ENCODE measurements at regions not wholly inside any gene's neighbourhood (a gene's known extent, or its start where the extent isn't known, plus 50 kb on each side); places are given as distances from the start of the nearest gene placed in this dataset.

DNA sequence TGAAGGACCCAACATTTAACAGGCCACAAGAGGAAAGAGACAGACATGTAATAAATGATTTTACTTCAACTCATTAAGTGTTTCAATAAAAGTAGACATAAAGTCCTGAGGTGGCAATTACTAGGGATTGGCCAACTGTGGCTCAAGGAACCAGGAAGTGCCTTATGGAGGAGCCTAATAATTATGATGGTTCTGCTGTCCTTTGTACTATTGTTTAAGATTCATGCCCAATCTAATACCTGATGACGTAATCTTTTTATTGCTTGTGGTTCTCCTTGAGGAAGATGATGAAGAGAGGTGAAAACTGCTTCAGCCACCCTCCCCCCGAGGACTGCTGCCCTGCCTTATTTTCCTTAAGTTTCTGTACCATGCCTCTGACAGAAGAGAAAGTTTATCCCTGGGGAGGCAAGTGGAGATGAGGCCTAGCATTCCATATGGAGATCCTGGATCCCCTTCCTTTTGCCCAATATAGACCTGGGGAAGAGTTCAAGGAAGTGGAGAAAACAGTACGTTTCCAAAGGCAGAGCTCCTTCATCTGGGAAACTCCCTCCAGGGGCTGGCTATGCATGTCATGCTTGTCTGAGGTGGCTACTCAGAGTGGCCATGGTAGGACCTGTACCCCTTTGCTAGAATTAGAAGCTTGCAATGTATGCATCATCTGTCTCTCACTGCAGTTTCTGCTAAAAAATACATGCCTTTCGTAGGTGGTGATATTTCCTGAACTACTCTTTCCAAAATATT, 56.8 kb upstream of the FAT1 start:
- H3K4me2 ChIP-seq (ENCODE audit: control insufficient read depth, extremely low read depth, insufficient read depth, low read depth, low read length), result peak overlapping the region; percentile 72
- no peaks in the 10 kb centered on the region for H3K27me3 ChIP-seq (ENCODE audit: control insufficient read depth, extremely low read depth, insufficient read depth, low read length)
- no peak for TF ChIP-seq EZH2 (IDR thresholded peaks at IDR 0.05; ENCODE audit: low read length)
- TF ChIP-seq, protein P1, sequence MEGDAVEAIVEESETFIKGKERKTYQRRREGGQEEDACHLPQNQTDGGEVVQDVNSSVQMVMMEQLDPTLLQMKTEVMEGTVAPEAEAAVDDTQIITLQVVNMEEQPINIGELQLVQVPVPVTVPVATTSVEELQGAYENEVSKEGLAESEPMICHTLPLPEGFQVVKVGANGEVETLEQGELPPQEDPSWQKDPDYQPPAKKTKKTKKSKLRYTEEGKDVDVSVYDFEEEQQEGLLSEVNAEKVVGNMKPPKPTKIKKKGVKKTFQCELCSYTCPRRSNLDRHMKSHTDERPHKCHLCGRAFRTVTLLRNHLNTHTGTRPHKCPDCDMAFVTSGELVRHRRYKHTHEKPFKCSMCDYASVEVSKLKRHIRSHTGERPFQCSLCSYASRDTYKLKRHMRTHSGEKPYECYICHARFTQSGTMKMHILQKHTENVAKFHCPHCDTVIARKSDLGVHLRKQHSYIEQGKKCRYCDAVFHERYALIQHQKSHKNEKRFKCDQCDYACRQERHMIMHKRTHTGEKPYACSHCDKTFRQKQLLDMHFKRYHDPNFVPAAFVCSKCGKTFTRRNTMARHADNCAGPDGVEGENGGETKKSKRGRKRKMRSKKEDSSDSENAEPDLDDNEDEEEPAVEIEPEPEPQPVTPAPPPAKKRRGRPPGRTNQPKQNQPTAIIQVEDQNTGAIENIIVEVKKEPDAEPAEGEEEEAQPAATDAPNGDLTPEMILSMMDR (optimal IDR thresholded peaks at IDR 0.05 in 1 of 3, IDR thresholded peaks at IDR 0.05 in 1 of 3, conservative IDR thresholded peaks at IDR 0.05 in 1 of 3; ENCODE audit: extremely low read depth in 1 of 3, insufficient read depth in 2 of 3, low read length in 3 of 3), result no peak
- H3K27ac ChIP-seq (ENCODE audit: control insufficient read depth, insufficient read depth, low read length), result peak overlapping the region; percentile 78
- FAIRE-seq (peak; percentile 75), DNase-seq (ENCODE audit: low read depth, low spot score) (no peak)
- H3K36me3 ChIP-seq (ENCODE audit: control insufficient read depth in 2 of 2, extremely low read depth in 1 of 2, insufficient read depth in 2 of 2, low read length in 2 of 2), result no peaks in the 10 kb centered on the region
- H3K9me3 ChIP-seq (ENCODE audit: control insufficient read depth, low read depth, low read length), result peaks cover 2% of the 10 kb centered on the region
- H3K9ac ChIP-seq (ENCODE audit: control insufficient read depth, extremely low read depth, insufficient read depth, low read length), result no peak overlapping the region
- no peaks in the 10 kb centered on the region for H3K79me2 ChIP-seq (ENCODE audit: control insufficient read depth, insufficient read depth, low read length)
- dilution Hi-C loops (cut with MboI; ENCODE audit: extremely low pct_ligation_motif_present, low sequenced_read_pairs), result no loop called here
- no peaks in the 10 kb centered on the region for H3K9me1 ChIP-seq (ENCODE audit: control insufficient read depth, extremely low read depth, insufficient read depth, low read length)
- H3K4me1 ChIP-seq (ENCODE audit: control insufficient read depth, extremely low read depth, insufficient read depth, low read length), result peaks cover 25% of the 10 kb centered on the region
- H3K4me3 ChIP-seq (ENCODE audit: control insufficient read depth in 2 of 3, extremely low read depth in 1 of 3, insufficient read depth in 2 of 3, low read depth in 1 of 3, low read length in 3 of 3), result no peak overlapping the region
- peak overlapping the region; percentile 41 for H2AFZ ChIP-seq (ENCODE audit: control insufficient read depth, low read length)
- H4K20me1 ChIP-seq (ENCODE audit: control insufficient read depth, extremely low read depth, insufficient read depth, low read length), result no peaks in the 10 kb centered on the region

DNA sequence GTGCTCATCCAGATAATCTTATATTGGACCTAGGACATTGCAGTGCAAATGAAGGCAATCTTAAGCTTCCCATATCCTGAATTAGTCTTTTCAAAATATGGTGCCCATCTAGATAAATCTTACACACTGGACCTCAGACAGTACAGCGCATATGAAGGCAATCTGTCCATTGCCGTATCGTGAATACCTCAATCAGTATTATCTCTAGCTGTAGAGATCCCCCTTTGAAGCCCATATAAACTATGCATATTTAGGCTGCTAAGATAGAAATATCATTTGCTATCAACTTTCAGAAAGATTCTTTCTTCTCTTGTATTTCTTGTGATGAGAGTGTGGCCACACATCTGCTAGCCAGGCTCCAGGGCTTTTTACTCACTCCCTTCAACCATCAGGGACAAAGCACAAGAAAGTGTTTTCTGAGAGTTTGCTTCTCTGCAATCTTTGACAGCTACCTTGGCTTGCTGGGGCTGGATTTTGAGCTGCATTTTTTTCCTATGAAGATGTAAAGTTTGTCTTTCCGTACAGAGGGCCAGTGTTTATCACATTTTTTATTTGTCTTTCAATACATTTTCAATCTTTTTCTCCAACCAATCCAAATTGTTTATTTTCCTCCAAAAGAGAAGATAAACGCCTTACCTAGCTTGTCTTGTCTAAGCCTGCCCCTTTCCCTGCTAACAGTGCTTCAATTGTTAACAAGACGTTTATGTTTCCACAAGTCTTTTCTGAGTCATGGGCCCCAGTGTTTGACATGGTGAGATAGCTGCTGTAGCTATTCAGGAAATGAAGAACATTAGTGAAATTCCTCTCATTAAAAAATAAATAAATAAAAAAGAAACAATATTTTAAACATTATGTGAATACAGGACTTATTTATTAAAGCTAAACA, 57.6 kb upstream of the FAT1 start:
- H3K9ac ChIP-seq (ENCODE audit: control insufficient read depth, extremely low read depth, insufficient read depth, low read length), result peak overlapping the region; percentile 48
- peak overlapping the region in 1 of 3 experiments; percentile 21 for H3K4me3 ChIP-seq (ENCODE audit: control insufficient read depth in 2 of 3, extremely low read depth in 1 of 3, insufficient read depth in 2 of 3, low read depth in 1 of 3, low read length in 3 of 3)
- H3K27ac ChIP-seq (ENCODE audit: control insufficient read depth, insufficient read depth, low read length), result peak overlapping the region; percentile 78
- TF ChIP-seq, protein P1 (optimal IDR thresholded peaks at IDR 0.05 in 1 of 3, IDR thresholded peaks at IDR 0.05 in 1 of 3, conservative IDR thresholded peaks at IDR 0.05 in 1 of 3; ENCODE audit: extremely low read depth in 1 of 3, insufficient read depth in 2 of 3, low read length in 3 of 3), result no peak
- no peak for TF ChIP-seq EZH2 (IDR thresholded peaks at IDR 0.05; ENCODE audit: low read length)
- no peaks in the 10 kb centered on the region for H3K9me1 ChIP-seq (ENCODE audit: control insufficient read depth, extremely low read depth, insufficient read depth, low read length)
- H3K27me3 ChIP-seq (ENCODE audit: control insufficient read depth, extremely low read depth, insufficient read depth, low read length), result no peaks in the 10 kb centered on the region
- no peaks in the 10 kb centered on the region for H3K36me3 ChIP-seq (ENCODE audit: control insufficient read depth in 2 of 2, extremely low read depth in 1 of 2, insufficient read depth in 2 of 2, low read length in 2 of 2)
- peaks cover 2% of the 10 kb centered on the region for H3K9me3 ChIP-seq (ENCODE audit: control insufficient read depth, low read depth, low read length)
- peaks cover 25% of the 10 kb centered on the region for H3K4me1 ChIP-seq (ENCODE audit: control insufficient read depth, extremely low read depth, insufficient read depth, low read length)
- dilution Hi-C loops (cut with MboI; ENCODE audit: extremely low pct_ligation_motif_present, low sequenced_read_pairs), result no loop called here
- H3K79me2 ChIP-seq (ENCODE audit: control insufficient read depth, insufficient read depth, low read length), result no peaks in the 10 kb centered on the region
- no peaks in the 10 kb centered on the region for H4K20me1 ChIP-seq (ENCODE audit: control insufficient read depth, extremely low read depth, insufficient read depth, low read length)
- peak; percentile 75 for DNase-seq (ENCODE audit: low read depth, low spot score)
- peak overlapping the region; percentile 5 for H2AFZ ChIP-seq (ENCODE audit: control insufficient read depth, low read length)
- peak; percentile 97 for FAIRE-seq
- peak overlapping the region; percentile 72 for H3K4me2 ChIP-seq (ENCODE audit: control insufficient read depth, extremely low read depth, insufficient read depth, low read depth, low read length)
